Hepatic stellate cell (primary cell): ENCODE measurements at regions not wholly inside any gene's neighbourhood (a gene's known extent, or its start where the extent isn't known, plus 50 kb on each side); places are given as distances from the start of the nearest gene placed in this dataset.

ENCODE experiments used
- DNase-seq: peaks from one replicate; pipeline ENCODE4 v3.0.0; 2011; ENCODE audit warnings: low spot score

GRCh38 chr10:25661632-25662031 is 272.4 kb upstream of the MYO3A start:
- DNase-seq, result no peak

- DNase-seq, result no peak
Observed at GRCh38 chr10:25666276-25666675, 267.8 kb upstream of the MYO3A start.

GRCh38 chr10:25675204-25675603 is 258.8 kb upstream of the MYO3A start:
- DNase-seq, result no peak

DNA sequence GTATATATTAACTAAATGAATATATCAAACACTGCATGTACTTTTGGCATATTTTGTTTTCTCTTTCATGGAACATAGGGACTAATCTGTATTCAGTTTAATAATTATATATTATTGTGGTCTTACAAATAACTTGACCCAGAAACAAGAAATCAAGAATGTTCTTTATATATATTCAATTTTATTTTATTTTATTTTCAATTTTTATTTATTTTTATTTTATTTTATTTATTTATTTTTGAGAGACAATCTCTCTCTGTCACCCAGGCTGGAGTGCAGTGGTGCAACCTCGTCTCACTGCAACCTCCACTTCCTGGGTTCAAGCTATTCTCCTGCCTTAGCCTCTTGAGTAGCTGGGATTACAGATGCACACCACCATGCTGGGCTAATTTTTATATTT is 258.4 kb upstream of the MYO3A start:
- DNase-seq, result no peak

- no peak for DNase-seq
Observed at GRCh38 chr10:25678220-25678619, 255.8 kb upstream of the MYO3A start.

DNA sequence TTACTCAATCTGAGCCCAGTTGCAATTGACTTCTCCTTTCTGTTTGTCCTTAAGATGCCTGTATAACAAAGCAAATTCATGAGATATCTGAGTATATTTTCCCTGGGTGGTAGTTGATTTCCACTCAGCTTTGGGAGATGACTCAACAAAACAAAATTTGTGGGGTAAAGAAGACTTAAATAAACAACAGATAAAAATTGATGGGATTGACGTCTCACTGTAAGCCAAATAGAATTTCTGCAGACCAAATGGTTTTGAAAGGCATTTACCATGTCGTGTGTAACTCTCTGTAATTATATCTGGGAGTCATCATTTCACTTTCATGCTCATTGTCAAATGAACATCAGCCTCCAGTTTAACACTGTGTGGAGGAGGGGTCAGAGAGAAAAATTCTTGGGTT is 255.4 kb upstream of the MYO3A start:
- no peak for DNase-seq

DNA sequence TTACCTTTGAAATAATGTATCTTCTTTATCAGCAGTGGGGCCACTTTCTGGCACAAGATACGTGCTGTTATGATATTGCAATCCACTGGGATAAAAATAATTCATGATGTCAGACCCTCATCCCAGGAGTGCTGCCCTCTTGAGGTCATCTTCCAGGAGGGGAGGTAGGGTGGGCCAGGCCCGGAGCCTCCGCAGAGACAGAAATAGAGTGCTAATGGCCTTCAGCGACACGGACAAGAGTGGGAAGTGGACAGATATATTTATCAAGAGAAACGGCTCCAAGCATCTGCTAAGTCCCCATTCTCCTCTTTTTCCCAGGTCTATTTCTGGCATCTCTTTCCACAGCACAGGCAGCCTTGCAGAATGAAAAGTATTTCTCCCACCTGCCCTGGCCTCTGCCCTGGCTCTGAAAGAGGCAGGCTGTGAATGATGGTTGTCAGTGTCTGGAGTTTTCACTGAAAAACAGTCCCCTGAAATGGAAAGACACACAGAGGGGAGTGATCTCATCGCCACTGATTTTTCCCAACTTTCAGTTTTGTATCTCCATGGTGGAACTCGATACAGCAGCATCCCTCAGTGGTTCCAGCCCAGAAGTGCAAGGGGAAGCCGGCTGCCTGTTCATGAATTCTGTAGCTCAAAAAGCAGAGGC is 251.7 kb upstream of the MYO3A start:
- DNase-seq, result no peak

GRCh38 chr10:25683344-25683743 is 250.7 kb upstream of the MYO3A start:
- no peak for DNase-seq

DNA sequence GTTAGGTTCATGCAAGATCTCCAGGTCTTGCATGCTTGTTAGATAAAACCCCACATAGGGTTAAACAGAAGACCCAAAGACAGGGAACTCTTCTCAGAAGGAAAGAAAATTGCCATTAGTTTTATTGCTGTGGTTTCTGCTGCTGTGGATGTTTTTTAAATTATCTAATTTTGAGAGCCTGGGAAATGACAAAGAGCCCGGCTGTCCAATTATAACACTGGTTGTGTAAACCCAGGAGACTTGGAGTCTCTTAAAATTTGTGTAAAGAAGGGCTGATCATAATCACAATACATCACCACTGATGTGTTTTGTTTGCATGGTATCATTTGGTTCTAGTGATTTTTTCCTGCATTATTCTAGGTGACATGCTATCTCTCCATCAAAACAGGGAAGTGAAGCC is 246.5 kb upstream of the MYO3A start:
- no peak for DNase-seq

DNA sequence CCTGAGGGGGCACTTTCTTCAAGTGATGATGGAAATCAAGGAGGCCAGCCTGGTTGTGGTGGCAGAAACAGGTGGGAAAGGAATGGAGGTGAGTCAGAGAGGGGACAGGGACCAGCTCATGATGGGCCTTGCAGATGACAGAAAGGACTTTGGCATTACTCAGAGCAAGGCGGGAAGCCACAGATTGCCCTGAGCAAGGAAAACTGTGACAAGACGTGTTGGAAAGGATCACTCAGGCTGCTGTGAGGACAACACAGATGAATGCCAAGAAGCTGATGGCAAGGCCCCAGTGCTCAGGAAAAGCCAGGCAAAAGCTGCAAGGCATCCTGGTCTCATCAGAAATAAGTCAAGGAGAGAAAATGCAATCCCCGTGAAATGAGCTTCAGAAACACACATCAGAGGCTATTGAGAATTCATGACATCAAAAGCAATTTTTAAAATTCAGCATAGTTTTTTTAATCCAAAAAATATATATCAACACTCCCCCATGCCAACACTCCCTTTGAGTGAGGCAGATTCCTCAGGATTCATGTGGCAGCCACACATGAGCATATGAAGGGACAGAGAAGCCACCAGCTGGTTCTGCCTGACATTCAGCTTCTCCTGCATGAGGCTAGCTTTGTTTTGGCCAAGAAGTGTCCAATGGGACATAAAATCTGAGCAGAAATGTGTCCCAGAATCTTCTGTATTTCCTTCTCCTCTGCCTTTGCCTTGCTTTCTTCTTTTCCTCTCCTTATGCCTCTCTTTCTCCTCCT is 244.5 kb upstream of the MYO3A start:
- DNase-seq, result no peak

GRCh38 chr10:25692761-25693160 is 241.3 kb upstream of the MYO3A start:
- DNase-seq, result no peak

DNA sequence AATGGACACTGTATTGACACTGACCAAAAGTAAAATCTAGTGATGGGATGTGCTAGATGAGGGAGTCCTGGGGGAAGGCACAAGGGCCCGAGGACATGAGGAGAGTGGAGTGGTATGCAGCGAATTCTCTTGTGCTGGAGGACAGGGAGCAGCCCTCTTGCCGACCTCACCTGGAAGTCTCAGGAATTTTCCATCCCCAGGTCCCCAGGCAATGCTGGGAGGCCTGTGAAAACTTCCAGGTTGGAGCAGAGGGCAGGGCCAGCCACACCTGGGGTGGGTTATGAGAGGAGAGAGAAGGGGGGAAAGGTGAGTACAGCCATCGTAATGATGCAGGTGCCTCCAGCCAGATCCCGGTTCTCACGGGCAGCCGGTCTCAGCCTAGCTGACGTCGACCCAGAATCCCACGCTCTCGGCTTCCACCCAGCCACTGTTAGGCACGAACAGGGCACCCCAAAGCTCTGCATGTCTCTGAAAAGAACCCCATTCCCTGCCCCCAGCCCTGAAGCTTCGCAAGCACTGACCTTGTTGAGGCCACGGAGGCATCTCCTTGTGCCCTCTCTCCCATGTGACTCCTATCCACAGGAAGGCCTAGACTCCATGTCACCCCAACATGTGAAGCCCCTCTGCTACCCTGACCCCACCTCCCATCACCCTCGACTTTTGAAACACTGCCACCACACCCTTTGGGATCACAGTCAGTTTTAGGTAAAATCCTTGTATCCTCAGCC is 239.7 kb upstream of the MYO3A start:
- DNase-seq, result no peak

DNA sequence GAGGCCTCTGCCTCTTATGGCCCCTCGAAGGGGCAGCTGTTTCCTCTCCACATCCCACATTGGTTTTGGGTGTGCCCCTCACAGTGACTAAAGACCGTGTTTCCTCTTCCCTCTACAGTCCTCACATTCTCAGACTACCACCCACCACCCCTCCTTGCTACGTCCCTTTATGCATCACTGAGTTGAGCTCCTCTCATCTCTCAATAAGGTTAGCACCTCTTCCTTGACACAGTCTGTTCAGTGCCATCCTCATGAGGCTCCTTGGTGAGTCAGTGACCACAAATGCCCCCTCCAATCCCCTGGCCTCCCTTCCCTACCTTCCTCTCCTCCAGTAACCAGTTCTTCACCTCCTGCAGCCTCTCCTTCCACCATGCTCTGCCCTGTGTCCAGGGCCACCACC is 239.1 kb upstream of the MYO3A start:
- DNase-seq, result no peak

- no peak for DNase-seq
Observed at GRCh38 chr10:25695586-25695985, 238.4 kb upstream of the MYO3A start.

DNA sequence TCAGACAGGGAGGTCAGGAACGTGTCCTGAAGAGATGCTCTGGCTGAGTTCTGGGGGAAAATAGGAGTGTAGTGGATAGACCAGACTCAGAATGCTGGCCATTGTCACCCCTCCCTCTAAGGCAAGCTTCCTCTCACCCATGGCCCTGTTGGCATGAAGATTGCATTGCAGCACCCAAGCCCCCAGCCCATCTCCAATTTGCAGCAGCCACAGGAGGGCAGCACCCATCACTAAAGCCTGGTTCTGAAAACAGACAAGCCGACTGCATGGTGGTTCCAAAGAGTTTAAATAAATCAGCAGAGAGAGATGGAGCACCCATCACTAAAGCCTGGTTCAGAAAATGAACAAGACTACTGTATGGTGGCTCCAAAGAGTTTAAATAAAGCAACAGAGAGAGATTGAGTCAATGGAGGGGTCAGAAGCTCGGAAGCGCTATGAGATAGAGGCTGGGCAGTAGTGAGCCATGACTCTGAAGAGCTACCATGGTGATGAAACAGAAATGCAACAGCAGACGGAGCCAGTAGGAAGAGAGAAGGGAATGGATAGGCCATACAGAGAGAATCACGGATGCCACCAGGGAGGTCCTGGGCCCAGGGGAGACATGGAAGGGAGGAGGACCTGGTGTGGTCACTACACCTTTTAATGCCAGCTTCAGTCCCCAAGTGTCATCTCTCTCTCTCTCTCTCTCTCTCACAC is 237.9 kb upstream of the MYO3A start:
- no peak for DNase-seq

GRCh38 chr10:25697412-25697811 is 236.6 kb upstream of the MYO3A start:
- no peak for DNase-seq

DNA sequence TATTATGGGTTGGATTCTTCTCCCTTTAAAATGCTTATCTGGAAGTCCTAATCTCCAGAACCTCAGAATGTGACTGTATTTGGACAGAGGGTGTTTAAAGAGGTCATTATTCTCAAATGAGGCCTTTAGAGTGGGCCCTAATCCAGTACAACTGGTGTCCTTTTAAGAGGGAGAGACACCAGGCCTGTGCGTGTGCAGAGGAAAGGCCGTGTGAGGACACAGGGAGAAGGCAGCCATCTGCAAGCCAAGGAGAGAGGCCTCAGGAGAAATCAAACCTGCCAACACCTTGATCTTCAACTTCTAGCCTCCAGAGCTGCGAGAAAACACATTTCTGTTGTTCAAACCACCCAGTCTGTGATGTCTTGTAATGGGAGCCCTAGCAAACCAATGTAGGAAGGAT is 235.4 kb upstream of the MYO3A start:
- DNase-seq, result no peak

DNA sequence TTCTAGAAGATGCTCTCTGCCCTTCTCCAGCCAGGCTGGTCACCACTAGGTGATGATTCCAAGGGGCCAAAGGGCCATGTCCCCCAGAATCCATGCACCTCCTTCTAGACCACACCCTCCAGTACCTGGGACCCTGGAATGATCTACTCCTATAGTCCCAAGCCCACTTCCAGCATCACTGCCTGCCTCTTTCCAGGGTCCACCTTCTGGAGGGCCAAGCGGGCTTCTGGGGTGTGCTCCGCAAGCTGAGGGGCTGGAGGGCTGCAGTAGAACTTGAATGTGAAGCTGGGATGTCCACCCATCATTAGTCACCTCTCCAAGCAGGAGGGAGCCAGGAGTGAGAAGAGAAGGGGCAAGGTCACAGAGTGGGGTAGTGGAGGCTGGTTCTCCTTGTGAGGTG is 234.4 kb upstream of the MYO3A start:
- DNase-seq, result no peak

- no peak for DNase-seq
Observed at GRCh38 chr10:25701652-25702051, 232.4 kb upstream of the MYO3A start.

GRCh38 chr10:25704622-25705021 is 229.4 kb upstream of the MYO3A start:
- DNase-seq, result no peak

GRCh38 chr10:25707572-25707971 is 226.5 kb upstream of the MYO3A start:
- DNase-seq, result no peak

- no peak for DNase-seq
Observed at GRCh38 chr10:25707976-25708671, 225.9 kb upstream of the MYO3A start.
